HG03520 (cell line): ENCODE measurements at regions not wholly inside any gene's neighbourhood (a gene's known extent, or its start where the extent isn't known, plus 50 kb on each side); places are given as distances from the start of the nearest gene placed in this dataset.
"Not testable (repeated sequence)": the region's sequence is repeated elsewhere in the genome, so short reads cannot be mapped to it uniquely, and the experiment has no call there.

Source experiments
- ATAC-seq: cut with Tn5 transposase; IDR thresholded peaks from one replicate; pipeline ENCODE4 v1.9.1; 2021; ENCODE audit warnings: mild to moderate bottlenecking, moderate library complexity; ENCODE audit not compliant: unreplicated experiment

- no peak for ATAC-seq
Measured at GRCh38 chr2:187986390-187987105, 305.1 kb upstream of the GULP1 start.

- ATAC-seq: no peak
Measured at GRCh38 chr2:187988348-187988747, 303.3 kb upstream of the GULP1 start.

GRCh38 chr2:187989925-187990623, 301.6 kb upstream of the GULP1 start:
- peak; percentile 39 for ATAC-seq

- no peak for ATAC-seq
Measured at GRCh38 chr2:187991389-187991788, 300.3 kb upstream of the GULP1 start.

- peak; percentile 33 for ATAC-seq
Measured at GRCh38 chr2:187994464-187995331, 297.0 kb upstream of the GULP1 start.

- ATAC-seq: no peak
Measured at GRCh38 chr2:187995556-187995955, 296.1 kb upstream of the GULP1 start.

GRCh38 chr2:187996630-187997029, 295.0 kb upstream of the GULP1 start:
- ATAC-seq: no peak

- ATAC-seq: no peak
Measured at GRCh38 chr2:188000189-188000588, 291.5 kb upstream of the GULP1 start.

GRCh38 chr2:188003800-188004199, 287.9 kb upstream of the GULP1 start:
- no peak for ATAC-seq

- ATAC-seq: no peak
Measured at GRCh38 chr2:188013767-188014166, 277.9 kb upstream of the GULP1 start.

- no peak for ATAC-seq
Measured at GRCh38 chr2:188016917-188017316, 274.8 kb upstream of the GULP1 start.

- no peak for ATAC-seq
Measured at GRCh38 chr2:188022389-188022788, 269.3 kb upstream of the GULP1 start.

- ATAC-seq: no peak
Measured at GRCh38 chr2:188023035-188023434, 268.6 kb upstream of the GULP1 start.

- no peak for ATAC-seq
Measured at GRCh38 chr2:188024811-188025210, 266.9 kb upstream of the GULP1 start.

GRCh38 chr2:188028739-188029138, 262.9 kb upstream of the GULP1 start:
- no peak for ATAC-seq

- no peak for ATAC-seq
Measured at GRCh38 chr2:188032306-188032705, 259.4 kb upstream of the GULP1 start.

- no peak for ATAC-seq
Measured at GRCh38 chr2:188032786-188033185, 258.9 kb upstream of the GULP1 start.

- not testable (repeated sequence) for ATAC-seq
Measured at GRCh38 chr2:188033240-188033639, 258.4 kb upstream of the GULP1 start.

- not testable (repeated sequence) for ATAC-seq
Measured at GRCh38 chr2:188034102-188034501, 257.6 kb upstream of the GULP1 start.

- ATAC-seq: not testable (repeated sequence)
Measured at GRCh38 chr2:188035377-188035776, 256.3 kb upstream of the GULP1 start.

GRCh38 chr2:188036786-188037185, 254.9 kb upstream of the GULP1 start:
- not testable (repeated sequence) for ATAC-seq
